GM04503 (cell line): ENCODE measurements at regions not wholly inside any gene's neighbourhood (a gene's known extent, or its start where the extent isn't known, plus 50 kb on each side); places are given as distances from the start of the nearest gene placed in this dataset.
"Not testable (repeated sequence)": the region's sequence is repeated elsewhere in the genome, so short reads cannot be mapped to it uniquely, and the experiment has no call there.

Experiments
- DNase-seq: peaks from one replicate; pipeline ENCODE4 v3.0.0-alpha.2; 2012; ENCODE audit warnings: low read depth

- DNase-seq = no peak
Measured at GRCh38 chr3:18236726-18237125, 188.4 kb downstream of the SATB1 start.

- no peak for DNase-seq
Measured at GRCh38 chr3:18234717-18235335, 190.3 kb downstream of the SATB1 start.

GRCh38 chr3:18233987-18234716 lies 191.0 kb downstream of the SATB1 start:
- no peak for DNase-seq

- no peak for DNase-seq
Measured at GRCh38 chr3:18232317-18232716, 192.8 kb downstream of the SATB1 start.

GRCh38 chr3:18228060-18228459 lies 197.1 kb downstream of the SATB1 start:
- no peak for DNase-seq

- no peak for DNase-seq
Measured at GRCh38 chr3:18225709-18226108, 199.4 kb downstream of the SATB1 start.

GRCh38 chr3:18224426-18224825 lies 200.7 kb downstream of the SATB1 start:
- no peak for DNase-seq

- no peak for DNase-seq
Measured at GRCh38 chr3:18223974-18224373, 201.2 kb downstream of the SATB1 start.

- no peak for DNase-seq
Measured at GRCh38 chr3:18223571-18223970, 201.6 kb downstream of the SATB1 start.

- no peak for DNase-seq
Measured at GRCh38 chr3:18222686-18223085, 202.5 kb downstream of the SATB1 start.

- no peak for DNase-seq
Measured at GRCh38 chr3:18217507-18218174, 207.5 kb downstream of the SATB1 start.

GRCh38 chr3:18216996-18217395 lies 208.1 kb downstream of the SATB1 start:
- DNase-seq = no peak

- no peak for DNase-seq
Measured at GRCh38 chr3:18215639-18216038, 209.5 kb downstream of the SATB1 start.

- no peak for DNase-seq
Measured at GRCh38 chr3:18211116-18211515, 214.0 kb downstream of the SATB1 start.

- no peak for DNase-seq
Measured at GRCh38 chr3:18208856-18209255, 216.3 kb downstream of the SATB1 start.

GRCh38 chr3:18208091-18208490 lies 217.0 kb downstream of the SATB1 start:
- DNase-seq = no peak

GRCh38 chr3:18207226-18207625 lies 217.9 kb downstream of the SATB1 start:
- DNase-seq = no peak

GRCh38 chr3:18205701-18206100 lies 219.4 kb downstream of the SATB1 start:
- not testable (repeated sequence) for DNase-seq

- DNase-seq = no peak
Measured at GRCh38 chr3:18201315-18201714, 223.8 kb downstream of the SATB1 start.

GRCh38 chr3:18199757-18200156 lies 225.4 kb downstream of the SATB1 start:
- DNase-seq = no peak

- no peak for DNase-seq
Measured at GRCh38 chr3:18195836-18196235, 229.3 kb downstream of the SATB1 start.

GRCh38 chr3:18194431-18194830 lies 230.7 kb downstream of the SATB1 start:
- DNase-seq = no peak

- no peak for DNase-seq
Measured at GRCh38 chr3:18190646-18191045, 234.5 kb downstream of the SATB1 start.
